AML-193 (cell line): ENCODE measurements at regions not wholly inside any gene's neighbourhood (a gene's known extent, or its start where the extent isn't known, plus 50 kb on each side); places are given as distances from the start of the nearest gene placed in this dataset.

ENCODE experiments used
- DNase-seq, 2 experiments: peaks; one replicate each; lab custom pipeline; 2025; lab: John Stamatoyannopoulos, UW

GRCh38 chr14:86902176-86902950 lies 1090.6 kb downstream of the GALC start:
- no peak for DNase-seq

- DNase-seq, result no peak
Observed at GRCh38 chr14:86897704-86898513, 1095.1 kb downstream of the GALC start.

GRCh38 chr14:86897224-86897623 lies 1095.8 kb downstream of the GALC start:
- no peak for DNase-seq

GRCh38 chr14:86896701-86897100 lies 1096.3 kb downstream of the GALC start:
- no peak for DNase-seq

GRCh38 chr14:86892152-86892956 lies 1100.6 kb downstream of the GALC start:
- DNase-seq, result no peak

- no peak for DNase-seq
Observed at GRCh38 chr14:86885280-86885679, 1107.7 kb downstream of the GALC start.

GRCh38 chr14:86884498-86884897 lies 1108.5 kb downstream of the GALC start:
- DNase-seq, result no peak

GRCh38 chr14:86882818-86883217 lies 1110.2 kb downstream of the GALC start:
- DNase-seq, result no peak

- no peak for DNase-seq
Observed at GRCh38 chr14:86865934-86866333, 1127.0 kb downstream of the GALC start.

- no peak for DNase-seq
Observed at GRCh38 chr14:86858591-86858990, 1134.4 kb downstream of the GALC start.

- DNase-seq, result no peak
Observed at GRCh38 chr14:86858031-86858430, 1135.0 kb downstream of the GALC start.

- no peak for DNase-seq
Observed at GRCh38 chr14:86852530-86852929, 1140.5 kb downstream of the GALC start.

GRCh38 chr14:86847140-86847539 lies 1145.8 kb downstream of the GALC start:
- DNase-seq, result no peak

- no peak for DNase-seq
Observed at GRCh38 chr14:86838363-86838762, 1154.6 kb downstream of the GALC start.

GRCh38 chr14:86826661-86827060 lies 1166.3 kb downstream of the GALC start:
- no peak for DNase-seq

GRCh38 chr14:86824167-86824566 lies 1168.8 kb downstream of the GALC start:
- DNase-seq, result no peak

GRCh38 chr14:86823581-86823980 lies 1169.4 kb downstream of the GALC start:
- DNase-seq, result no peak

GRCh38 chr14:86815341-86815740 lies 1177.6 kb downstream of the GALC start:
- no peak for DNase-seq

- DNase-seq, result no peak
Observed at GRCh38 chr14:86802726-86803125, 1190.3 kb downstream of the GALC start.

- peak in 1 of 2 experiments; percentile 6 for DNase-seq
Observed at GRCh38 chr14:86799244-86799647, 1193.7 kb downstream of the GALC start.

GRCh38 chr14:86798330-86798729 lies 1194.7 kb downstream of the GALC start:
- no peak for DNase-seq

GRCh38 chr14:86797075-86797351 lies 1196.0 kb downstream of the GALC start:
- DNase-seq, result no peak
